HFF-Myc (cell line): ENCODE measurements at regions not wholly inside any gene's neighbourhood (a gene's known extent, or its start where the extent isn't known, plus 50 kb on each side); places are given as distances from the start of the nearest gene placed in this dataset.

Source experiments
- DNase-seq: peaks from one replicate; pipeline ENCODE4 v3.0.0-alpha.2; 2011; ENCODE audit warnings: low read depth; ENCODE audit errors: extremely low read depth
- H3K4me3 ChIP-seq: replicated peaks from 2 replicates; pipeline ENCODE4 v1.5.1; 2011; ENCODE audit warnings: low read depth, mild to moderate bottlenecking, control low read depth, low read length
- CTCF ChIP-seq: IDR thresholded peaks from 2 replicates; pipeline ENCODE4 v1.5.1; 2012; ENCODE audit warnings: mild to moderate bottlenecking, low read depth, low read length, control low read depth; ENCODE audit errors: missing control alignments

GRCh38 chr10:121237718-121238117 is 360.5 kb downstream of the FGFR2 start:
- DNase-seq, result no peak
- no peak for TF ChIP-seq CTCF
- no peak overlapping the region for H3K4me3 ChIP-seq

- DNase-seq, result no peak
- H3K4me3 ChIP-seq, result no peak overlapping the region
- no peak for TF ChIP-seq CTCF
These were observed 358.2 kb downstream of the FGFR2 start for GRCh38 chr10:121240011-121240410.

GRCh38 chr10:121240556-121240955 is 357.7 kb downstream of the FGFR2 start:
- TF ChIP-seq CTCF, result no peak
- DNase-seq, result no peak
- H3K4me3 ChIP-seq, result no peak overlapping the region

- H3K4me3 ChIP-seq, result no peak overlapping the region
- TF ChIP-seq CTCF, result no peak
- no peak for DNase-seq
These were observed 356.9 kb downstream of the FGFR2 start for GRCh38 chr10:121241337-121241736.

GRCh38 chr10:121242741-121243608 is 355.3 kb downstream of the FGFR2 start:
- no peak for DNase-seq
- H3K4me3 ChIP-seq, result no peak overlapping the region
- no peak for TF ChIP-seq CTCF

- DNase-seq, result no peak
- no peak overlapping the region for H3K4me3 ChIP-seq
- no peak for TF ChIP-seq CTCF
These were observed 354.5 kb downstream of the FGFR2 start for GRCh38 chr10:121243609-121244241.
